ENCODE measurements at regions not wholly inside any gene's neighbourhood (a gene's known extent, or its start where the extent isn't known, plus 50 kb on each side); places are given as distances from the start of the nearest gene placed in this dataset.

- DNase-seq: no peak
Measured at GRCh38 chr7:41517771-41518170, 185.1 kb downstream of the INHBA start.

GRCh38 chr7:41508755-41509154, 194.1 kb downstream of the INHBA start:
- DNase-seq: no peak

GRCh38 chr7:41507686-41508268, 195.1 kb downstream of the INHBA start:
- DNase-seq: no peak

- DNase-seq: no peak
Measured at GRCh38 chr7:41504214-41504980, 198.5 kb downstream of the INHBA start.

GRCh38 chr7:41503438-41503837, 199.5 kb downstream of the INHBA start:
- DNase-seq: no peak

- no peak for DNase-seq
Measured at GRCh38 chr7:41501466-41501865, 201.4 kb downstream of the INHBA start.

- no peak for DNase-seq
Measured at GRCh38 chr7:41501006-41501405, 201.9 kb downstream of the INHBA start.

- no peak for DNase-seq
Measured at GRCh38 chr7:41492603-41493002, 210.3 kb downstream of the INHBA start.

- no peak for DNase-seq
Measured at GRCh38 chr7:41491883-41492471, 210.9 kb downstream of the INHBA start.

- DNase-seq: no peak
Measured at GRCh38 chr7:41491308-41491707, 211.6 kb downstream of the INHBA start.

GRCh38 chr7:41489885-41490284, 213.0 kb downstream of the INHBA start:
- no peak for DNase-seq

GRCh38 chr7:41487229-41487940, 215.5 kb downstream of the INHBA start:
- DNase-seq: no peak

- no peak for DNase-seq
Measured at GRCh38 chr7:41481353-41481752, 221.5 kb downstream of the INHBA start.

- DNase-seq: no peak
Measured at GRCh38 chr7:41478187-41478586, 224.7 kb downstream of the INHBA start.

GRCh38 chr7:41476460-41476803, 226.5 kb downstream of the INHBA start:
- DNase-seq: no peak

- no peak for DNase-seq
Measured at GRCh38 chr7:41475801-41476459, 227.0 kb downstream of the INHBA start.

GRCh38 chr7:41472427-41473125, 230.3 kb downstream of the INHBA start:
- no peak for DNase-seq

- no peak for DNase-seq
Measured at GRCh38 chr7:41470081-41470480, 232.8 kb downstream of the INHBA start.

GRCh38 chr7:41467596-41467995, 235.3 kb downstream of the INHBA start:
- no peak for DNase-seq

- DNase-seq: no peak
Measured at GRCh38 chr7:41466760-41467384, 236.0 kb downstream of the INHBA start.

GRCh38 chr7:41465571-41465970, 237.3 kb downstream of the INHBA start:
- DNase-seq: no peak

Measured in NCI-H1694 treated with DMSO at 0.1 percent for 48 hours (cell line).